H9 (cell line): ENCODE measurements at regions not wholly inside any gene's neighbourhood (a gene's known extent, or its start where the extent isn't known, plus 50 kb on each side); places are given as distances from the start of the nearest gene placed in this dataset.

Experiments used
- DNase-seq: peaks from one replicate; pipeline ENCODE4 v3.0.0-alpha.2; 2017
- H2AFZ ChIP-seq: one replicate; pipeline ENCODE4 v1.6.1; 2013; ENCODE audit warnings: mild to moderate bottlenecking, low read length, control low read depth, moderate library complexity
- H2AK5ac ChIP-seq: 2 replicates; pipeline ENCODE4 v1.6.1; 2013; ENCODE audit warnings: low read length, control low read depth, mixed read lengths; ENCODE audit not compliant: insufficient read length
- H2BK120ac ChIP-seq: one replicate; pipeline ENCODE4 v1.6.1; 2013; ENCODE audit warnings: low read depth, mild to moderate bottlenecking, low read length, control low read depth, inconsistent platforms; ENCODE audit not compliant: poor library complexity, severe bottlenecking
- H2BK12ac ChIP-seq: 2 replicates; pipeline ENCODE4 v1.6.1; 2013; ENCODE audit warnings: low read length, control low read depth, mixed read lengths, low read depth; ENCODE audit not compliant: insufficient read length
- H2BK15ac ChIP-seq: 2 replicates; pipeline ENCODE4 v1.6.1; 2013; ENCODE audit warnings: low read depth, low read length, control low read depth
- H2BK20ac ChIP-seq: one replicate; pipeline ENCODE4 v1.6.1; 2013; ENCODE audit warnings: low read depth, mild to moderate bottlenecking, low read length, control low read depth, inconsistent platforms; ENCODE audit not compliant: poor library complexity, severe bottlenecking
- H2BK5ac ChIP-seq: 2 replicates; pipeline ENCODE4 v1.6.1; 2013; ENCODE audit warnings: low read length, control low read depth, mixed read lengths; ENCODE audit not compliant: insufficient read length
- H3K14ac ChIP-seq: 2 replicates; pipeline ENCODE4 v1.6.1; 2013; ENCODE audit warnings: low read length, control low read depth; ENCODE audit not compliant: insufficient read depth
- H3K18ac ChIP-seq: 2 replicates; pipeline ENCODE4 v1.6.1; 2013; ENCODE audit warnings: low read depth, mild to moderate bottlenecking, mixed read lengths, low read length, control low read depth; ENCODE audit not compliant: insufficient read length
- H3K23ac ChIP-seq: 2 replicates; pipeline ENCODE4 v1.6.1; 2013; ENCODE audit warnings: low read length, control low read depth, mixed read lengths, low read depth; ENCODE audit not compliant: insufficient read length
- H3K23me2 ChIP-seq: 2 replicates; pipeline ENCODE4 v1.6.1; 2013; ENCODE audit warnings: low read depth, mild to moderate bottlenecking, mixed read lengths, low read length, control low read depth; ENCODE audit not compliant: insufficient read length, poor library complexity, severe bottlenecking
- H3K27ac ChIP-seq: 2 replicates; pipeline ENCODE4 v1.5.1; 2013; ENCODE audit warnings: low read length, control low read depth, mixed read lengths, low read depth; ENCODE audit not compliant: insufficient read length
- H3K27me3 ChIP-seq: 2 replicates; pipeline ENCODE4 v1.6.1; 2013; ENCODE audit warnings: low read length, control low read depth, inconsistent platforms; ENCODE audit not compliant: insufficient read depth
- H3K4ac ChIP-seq: 2 replicates; pipeline ENCODE4 v1.6.1; 2013; ENCODE audit warnings: low read depth, mild to moderate bottlenecking, control low read depth, inconsistent platforms, low read length, moderate library complexity
- H3K4me1 ChIP-seq: 2 replicates; pipeline ENCODE4 v1.6.1; 2013; ENCODE audit warnings: low read length, control low read depth, inconsistent platforms; ENCODE audit not compliant: insufficient read depth
- H3K4me2 ChIP-seq: 2 replicates; pipeline ENCODE4 v1.6.1; 2013; ENCODE audit warnings: low read length, control low read depth, mixed read lengths; ENCODE audit not compliant: insufficient read length, insufficient read depth
- H3K56ac ChIP-seq: 2 replicates; pipeline ENCODE4 v1.6.1; 2013; ENCODE audit warnings: low read depth, mild to moderate bottlenecking, mixed read lengths, low read length, control low read depth; ENCODE audit not compliant: insufficient read length
- H3K79me1 ChIP-seq: 2 replicates; pipeline ENCODE4 v1.6.1; 2013; ENCODE audit warnings: low read depth, mild to moderate bottlenecking, moderate library complexity, low read length, control low read depth, inconsistent platforms; ENCODE audit not compliant: insufficient read depth, poor library complexity, severe bottlenecking
- H3K79me2 ChIP-seq: 2 replicates; pipeline ENCODE4 v1.6.1; 2013; ENCODE audit warnings: low read length, control low read depth, inconsistent platforms; ENCODE audit not compliant: insufficient read depth
- H3K9ac ChIP-seq: 2 replicates; pipeline ENCODE4 v1.6.1; 2013; ENCODE audit warnings: low read length, control low read depth, mixed read lengths; ENCODE audit not compliant: insufficient read length; ENCODE audit errors: extremely low read depth
- H3K9me3 ChIP-seq: one replicate; pipeline ENCODE4 v1.6.1; 2013; ENCODE audit warnings: low read depth, low read length, inconsistent platforms; ENCODE audit not compliant: control insufficient read depth
- H3T11ph ChIP-seq: one replicate; pipeline ENCODE4 v1.6.1; 2013; ENCODE audit warnings: mild to moderate bottlenecking, low read length, control low read depth, inconsistent platforms
- H4K20me1 ChIP-seq: one replicate; pipeline ENCODE4 v1.6.1; 2013; ENCODE audit not compliant: control insufficient read depth, insufficient read length, insufficient read depth
- H4K5ac ChIP-seq: 2 replicates; pipeline ENCODE4 v1.6.1; 2013; ENCODE audit warnings: low read depth, mild to moderate bottlenecking, mixed read lengths, low read length, control low read depth; ENCODE audit not compliant: insufficient read length
- H4K8ac ChIP-seq: replicated peaks from 2 replicates; pipeline ENCODE4 v1.6.1; 2013; ENCODE audit warnings: low read length, control low read depth, mixed read lengths, low read depth; ENCODE audit not compliant: insufficient read length
- H4K91ac ChIP-seq: 2 replicates; pipeline ENCODE4 v1.6.1; 2013; ENCODE audit warnings: low read depth, mild to moderate bottlenecking, moderate library complexity, mixed read lengths, low read length, control low read depth; ENCODE audit not compliant: insufficient read length
- H3K27ac Mint-ChIP-seq, 3 experiments: 2 replicates in 2 of 3; 3 replicates in 1 of 3; pipeline ENCODE4 v1.8.0; 2020 to 2021; ENCODE audit warnings: mixed read lengths in 3 of 3, mild to moderate bottlenecking in 1 of 3, moderate library complexity in 1 of 3
- H3K27me3 Mint-ChIP-seq: 2 replicates; pipeline ENCODE4 v1.8.0; 2021; ENCODE audit warnings: low read depth, mild to moderate bottlenecking, moderate library complexity, mixed read lengths
- H3K36me3 Mint-ChIP-seq, 3 experiments: 2 replicates in 2 of 3; 3 replicates in 1 of 3; pipeline ENCODE4 v1.8.0; 2020 to 2021; ENCODE audit warnings: low read depth in 3 of 3, mixed read lengths in 3 of 3; ENCODE audit not compliant: insufficient read depth in 1 of 3
- H3K4me1 Mint-ChIP-seq, 2 experiments: 2 replicates each; pipeline ENCODE4 v1.8.0; 2020; ENCODE audit warnings: mixed read lengths in 2 of 2
- H3K4me3 Mint-ChIP-seq, 2 experiments: 2 replicates in 1 of 2; 3 replicates in 1 of 2; pipeline ENCODE4 v1.8.0; 2020 to 2021; ENCODE audit warnings: mild to moderate bottlenecking in 2 of 2, mixed read lengths in 2 of 2, moderate library complexity in 1 of 2
- H3K9me3 Mint-ChIP-seq, 2 experiments: 2 replicates in 1 of 2; 3 replicates in 1 of 2; pipeline ENCODE4 v1.8.0; 2020; ENCODE audit warnings: mild to moderate bottlenecking in 2 of 2, mixed read lengths in 2 of 2, moderate library complexity in 1 of 2
- CTCF ChIP-seq: fragments of 200-600 bp; sonication (generic); conservative IDR thresholded peaks from 3 replicates; pipeline ENCODE4 v1.8.0; 2021; ENCODE audit warnings: antibody characterized with exemption, mild to moderate bottlenecking

- H2BK120ac ChIP-seq, result no peak overlapping the region
- no peak overlapping the region for H3K18ac ChIP-seq
- H4K5ac ChIP-seq, result no peak overlapping the region
- no peak overlapping the region for H3K27ac ChIP-seq
- no peak overlapping the region; a peak in 1 of 7 replicates for H3K27ac Mint-ChIP-seq
- no peak overlapping the region for H2BK12ac ChIP-seq
- no peak overlapping the region for H2AFZ ChIP-seq
- no peaks in the 10 kb centered on the region for H3K9me3 ChIP-seq
- no peak overlapping the region for H4K91ac ChIP-seq
- H3K4me1 ChIP-seq, result no peaks in the 10 kb centered on the region
- H2BK15ac ChIP-seq, result no peak overlapping the region
- H3K79me1 ChIP-seq, result no peaks in the 10 kb centered on the region
- TF ChIP-seq CTCF, result no peak
- H3K79me2 ChIP-seq, result no peaks in the 10 kb centered on the region
- H3K56ac ChIP-seq, result no peak overlapping the region
- no peak overlapping the region for H3K4me3 Mint-ChIP-seq
- no peak overlapping the region for H4K8ac ChIP-seq
- H3K4me1 Mint-ChIP-seq, result peaks cover 2 to 3% of the 10 kb centered on the region in 2 experiments; a peak in 2 of 4 replicates
- no peaks in the 10 kb centered on the region for H3K27me3 ChIP-seq
- DNase-seq, result no peak
- no peak overlapping the region for H3K9ac ChIP-seq
- no peaks in the 10 kb centered on the region for H4K20me1 ChIP-seq
- no peak overlapping the region for H3K14ac ChIP-seq
- no peak overlapping the region for H2BK5ac ChIP-seq
- no peaks in the 10 kb centered on the region for H3K23me2 ChIP-seq
- no peak overlapping the region for H3K4ac ChIP-seq
- H3K27me3 Mint-ChIP-seq, result no peaks in the 10 kb centered on the region
- no peak overlapping the region for H3K4me2 ChIP-seq
- no peaks in the 10 kb centered on the region for H3K9me3 Mint-ChIP-seq
- H3T11ph ChIP-seq, result no peak overlapping the region
- H3K36me3 Mint-ChIP-seq, result no peaks in the 10 kb centered on the region
- H2BK20ac ChIP-seq, result no peak overlapping the region
- no peak overlapping the region for H3K23ac ChIP-seq
- H2AK5ac ChIP-seq, result no peak overlapping the region
These were observed 726.0 kb downstream of the C4orf33 start for GRCh38 chr4:129821963-129822362.
